ENCODE measurements at regions not wholly inside any gene's neighbourhood (a gene's known extent, or its start where the extent isn't known, plus 50 kb on each side); places are given as distances from the start of the nearest gene placed in this dataset.

DNA sequence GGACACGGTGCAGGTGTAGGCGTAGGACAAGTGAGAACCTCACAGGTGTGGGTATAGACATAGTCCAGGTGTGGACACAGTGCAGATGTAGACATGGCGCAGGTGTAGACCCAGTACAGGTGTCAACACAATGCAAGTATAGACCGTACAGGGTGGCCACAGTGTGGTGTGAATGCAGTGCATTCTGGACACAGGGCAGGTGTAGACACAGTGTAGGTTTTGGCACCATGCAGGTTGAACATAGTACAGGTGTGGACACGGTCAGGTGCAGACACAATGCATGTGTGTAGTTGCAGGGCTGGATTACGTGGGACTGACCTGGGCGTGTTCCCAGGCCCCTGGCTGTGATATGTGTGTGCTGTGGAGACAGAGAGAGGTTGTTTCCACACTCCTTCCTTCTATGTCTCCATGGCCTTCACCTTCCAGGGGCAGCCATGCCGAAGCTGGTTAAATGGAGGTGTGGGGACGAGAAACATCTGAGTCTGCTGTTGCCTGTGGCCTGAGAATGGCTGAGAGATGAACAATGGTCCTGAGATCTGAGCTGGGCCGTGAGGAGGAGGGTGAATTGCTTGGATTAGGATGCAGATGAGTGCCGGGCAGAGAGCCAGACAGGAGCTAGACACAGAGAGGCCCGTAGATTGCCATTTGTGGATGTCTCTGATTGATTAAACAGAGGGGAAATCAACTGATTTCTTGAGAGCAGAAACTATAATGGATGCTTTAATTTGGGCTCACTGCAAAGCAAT lies 343.9 kb upstream of the SHH start:
- WGBS, 2 experiments (ENCODE audit: low coverage in 1 of 2, low lambda C conversion rate in 2 of 2, missing lambda C conversion rate in 2 of 2): 44 to 46% methylated on average over 12 of the region's 12 CpGs
- in situ Hi-C loops (cut with MboI): no loop called here

DNA sequence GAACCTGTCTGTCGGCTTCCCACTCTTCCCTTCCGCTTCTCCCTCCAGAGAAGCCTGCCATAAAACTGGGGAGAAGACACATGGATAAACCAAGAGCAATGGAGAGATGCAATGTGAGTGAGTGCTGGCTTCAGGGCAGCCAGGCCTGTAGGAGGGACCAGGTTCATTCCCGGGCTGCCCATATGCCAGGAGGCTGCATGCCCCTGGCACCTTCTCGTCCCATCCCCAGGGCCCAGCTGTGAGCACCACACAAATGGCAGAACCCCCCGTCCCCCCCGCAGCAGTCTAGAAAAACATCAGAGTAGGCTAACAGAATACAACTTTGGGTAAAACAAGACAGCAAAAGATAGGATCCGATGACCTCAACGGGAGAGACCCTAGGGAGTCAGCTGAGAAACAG lies 341.3 kb upstream of the SHH start:
- in situ Hi-C loops (cut with MboI): no loop called here
- Histone ChIP-seq H3K79me2 (ENCODE audit: insufficient read depth) (no peaks in the 10 kb centered on the region), H3K9ac (no peak overlapping the region), H4K20me1 (ENCODE audit: insufficient read depth) (no peaks in the 10 kb centered on the region), H3K27me3 (replicated peaks; ENCODE audit: insufficient read depth) (no peaks in the 10 kb centered on the region), H3K9me2 (ENCODE audit: insufficient read depth) (no peaks in the 10 kb centered on the region), H3K9me3 (ENCODE audit: low read depth) (no peaks in the 10 kb centered on the region), H3K27ac (no peak overlapping the region), H3K4me1 (ENCODE audit: insufficient read depth) (no peaks in the 10 kb centered on the region), H2AFZ (no peak overlapping the region), H3K36me3 (ENCODE audit: low read depth) (no peaks in the 10 kb centered on the region), H3K4me3 (no peak overlapping the region), H3K4me2 (ENCODE audit: unreplicated experiment) (no peak overlapping the region), H3F3A (ENCODE audit: insufficient read depth) (no peaks in the 10 kb centered on the region)
- 45 to 54% methylated on average over 8 of the region's 8 CpGs for WGBS, 2 experiments (ENCODE audit: low coverage in 1 of 2, low lambda C conversion rate in 2 of 2, missing lambda C conversion rate in 2 of 2)
- DNase-seq: no peak
- TF ChIP-seq EZH2 (IDR thresholded peaks at IDR 0.05; ENCODE audit: insufficient read depth, poor library complexity, severe bottlenecking) (no peak), EZH2phosphoT487 (IDR thresholded peaks at IDR 0.05; ENCODE audit: insufficient read depth, low read depth) (no peak)

More for the DNA sequence above, 343.9 kb upstream of the SHH start:
- Histone ChIP-seq H3K4me1 (ENCODE audit: insufficient read depth) (no peaks in the 10 kb centered on the region), H3K9ac (no peak overlapping the region), H3K9me2 (ENCODE audit: insufficient read depth) (no peaks in the 10 kb centered on the region), H3K27me3 (replicated peaks; ENCODE audit: insufficient read depth) (no peaks in the 10 kb centered on the region), H4K20me1 (ENCODE audit: insufficient read depth) (no peaks in the 10 kb centered on the region), H3K9me3 (ENCODE audit: low read depth) (no peaks in the 10 kb centered on the region), H3K36me3 (ENCODE audit: low read depth) (no peaks in the 10 kb centered on the region), H3K4me2 (ENCODE audit: unreplicated experiment) (no peak overlapping the region), H3K27ac (no peak overlapping the region), H3K4me3 (no peak overlapping the region), H3K79me2 (ENCODE audit: insufficient read depth) (no peaks in the 10 kb centered on the region), H2AFZ (no peak overlapping the region), H3F3A (ENCODE audit: insufficient read depth) (no peaks in the 10 kb centered on the region)
- no peak for TF ChIP-seq EZH2 (IDR thresholded peaks at IDR 0.05; ENCODE audit: insufficient read depth, poor library complexity, severe bottlenecking)
- no peak for TF ChIP-seq EZH2phosphoT487 (IDR thresholded peaks at IDR 0.05; ENCODE audit: insufficient read depth, low read depth)
- DNase-seq: no peak

DNA sequence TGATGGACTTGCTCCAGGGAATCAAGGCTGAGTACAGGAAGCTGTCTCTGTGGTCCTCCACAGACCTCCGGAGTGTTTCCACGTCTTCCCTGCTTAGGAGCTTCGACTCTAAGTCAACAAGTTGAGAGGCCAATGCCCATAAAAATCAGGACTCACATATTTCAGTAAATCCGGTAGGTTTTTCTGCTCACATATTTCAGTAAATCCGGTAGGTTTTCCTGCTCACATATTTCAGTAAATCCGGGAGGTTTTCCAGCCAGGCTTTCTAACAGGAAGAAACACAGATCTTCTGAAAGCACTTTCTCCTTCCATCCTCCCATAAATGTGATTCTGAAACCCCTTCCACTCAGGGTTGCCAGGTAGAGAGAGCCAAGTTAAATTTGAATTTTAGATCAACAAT lies 340.1 kb upstream of the SHH start:
- TF ChIP-seq EZH2 (IDR thresholded peaks at IDR 0.05; ENCODE audit: insufficient read depth, poor library complexity, severe bottlenecking): no peak
- TF ChIP-seq EZH2phosphoT487 (IDR thresholded peaks at IDR 0.05; ENCODE audit: insufficient read depth, low read depth): no peak
- in situ Hi-C loops (cut with MboI): no loop called here
- no peak for DNase-seq

DNA sequence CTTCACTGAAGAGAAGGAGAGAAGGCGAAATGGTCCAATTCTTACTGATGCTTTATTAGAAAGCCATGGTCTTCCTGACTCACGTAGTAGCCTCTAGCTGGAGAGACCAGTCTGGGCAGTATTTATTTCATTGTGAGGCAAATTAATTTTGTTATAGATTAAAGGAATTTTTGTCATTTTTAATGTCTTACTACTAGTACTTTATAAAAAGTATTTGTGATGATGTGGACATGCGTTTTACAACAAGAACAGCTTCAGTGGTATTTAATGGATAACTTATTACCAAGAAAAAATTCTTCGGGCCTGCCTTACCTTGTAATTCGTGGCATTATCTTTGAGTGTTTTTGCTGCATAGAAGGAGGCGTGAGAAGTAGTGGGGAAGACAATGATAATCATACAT lies 339.4 kb upstream of the SHH start:
- H3K9me2 ChIP-seq (ENCODE audit: insufficient read depth): no peaks in the 10 kb centered on the region
- no peak for DNase-seq
- no peak overlapping the region for H3K27ac ChIP-seq
- no peak overlapping the region for H3K4me3 ChIP-seq
- 13 to 19% methylated on average over 6 of the region's 6 CpGs for WGBS, 2 experiments (ENCODE audit: low coverage in 1 of 2, low lambda C conversion rate in 2 of 2, missing lambda C conversion rate in 2 of 2)
- TF ChIP-seq EZH2phosphoT487 (IDR thresholded peaks at IDR 0.05; ENCODE audit: insufficient read depth, low read depth) (no peak), EZH2 (IDR thresholded peaks at IDR 0.05; ENCODE audit: insufficient read depth, poor library complexity, severe bottlenecking) (no peak)
- no peaks in the 10 kb centered on the region for H3K27me3 ChIP-seq (replicated peaks; ENCODE audit: insufficient read depth)
- H3K79me2 ChIP-seq (ENCODE audit: insufficient read depth): no peaks in the 10 kb centered on the region
- no peaks in the 10 kb centered on the region for H4K20me1 ChIP-seq (ENCODE audit: insufficient read depth)
- no peak overlapping the region for H2AFZ ChIP-seq
- H3K36me3 ChIP-seq (ENCODE audit: low read depth): no peaks in the 10 kb centered on the region
- H3K9ac ChIP-seq: no peak overlapping the region
- no peaks in the 10 kb centered on the region for H3K9me3 ChIP-seq (ENCODE audit: low read depth)
- H3K4me1 ChIP-seq (ENCODE audit: insufficient read depth): no peaks in the 10 kb centered on the region
- H3K4me2 ChIP-seq (ENCODE audit: unreplicated experiment): no peak overlapping the region
- H3F3A ChIP-seq (ENCODE audit: insufficient read depth): no peaks in the 10 kb centered on the region
- in situ Hi-C loops (cut with MboI): no loop called here

More for the DNA sequence above, 340.1 kb upstream of the SHH start:
- H3K36me3 ChIP-seq (ENCODE audit: low read depth): no peaks in the 10 kb centered on the region
- no peaks in the 10 kb centered on the region for H3K4me1 ChIP-seq (ENCODE audit: insufficient read depth)
- H3K79me2 ChIP-seq (ENCODE audit: insufficient read depth): no peaks in the 10 kb centered on the region
- no peak overlapping the region for H3K4me2 ChIP-seq (ENCODE audit: unreplicated experiment)
- H3F3A ChIP-seq (ENCODE audit: insufficient read depth): no peaks in the 10 kb centered on the region
- no peaks in the 10 kb centered on the region for H3K9me3 ChIP-seq (ENCODE audit: low read depth)
- no peak overlapping the region for H3K4me3 ChIP-seq
- H3K27me3 ChIP-seq (replicated peaks; ENCODE audit: insufficient read depth): no peaks in the 10 kb centered on the region
- no peak overlapping the region for H3K9ac ChIP-seq
- no peaks in the 10 kb centered on the region for H4K20me1 ChIP-seq (ENCODE audit: insufficient read depth)
- no peak overlapping the region for H2AFZ ChIP-seq
- no peaks in the 10 kb centered on the region for H3K9me2 ChIP-seq (ENCODE audit: insufficient read depth)
- WGBS, 2 experiments (ENCODE audit: low coverage in 1 of 2, low lambda C conversion rate in 2 of 2, missing lambda C conversion rate in 2 of 2): 10% methylated on average over 6 of the region's 6 CpGs
- H3K27ac ChIP-seq: no peak overlapping the region

All from GM23248 (cell line).